GM23248 (cell line): ENCODE measurements at regions not wholly inside any gene's neighbourhood (a gene's known extent, or its start where the extent isn't known, plus 50 kb on each side); places are given as distances from the start of the nearest gene placed in this dataset.

Source experiments
- EZH2 ChIP-seq: fragments of 200-600 bp; sonication (generic); IDR thresholded peaks from 2 replicates; pipeline ENCODE4 v1.6.1; 2018; ENCODE audit warnings: antibody characterized with exemption, mild to moderate bottlenecking; ENCODE audit not compliant: insufficient read depth, poor library complexity, severe bottlenecking
- EZH2phosphoT487 ChIP-seq: fragments of 200-600 bp; sonication (generic); IDR thresholded peaks from 2 replicates; pipeline ENCODE4 v1.6.1; 2018; ENCODE audit warnings: antibody characterized with exemption, moderate library complexity, mild to moderate bottlenecking, low read depth; ENCODE audit not compliant: insufficient read depth

GRCh38 chr1:60977661-60978060 is 104.7 kb upstream of the NFIA start:
- TF ChIP-seq EZH2 (no peak), EZH2phosphoT487 (no peak)
